ENCODE measurements at regions not wholly inside any gene's neighbourhood (a gene's known extent, or its start where the extent isn't known, plus 50 kb on each side); places are given as distances from the start of the nearest gene placed in this dataset.

- TF ChIP-seq CTCF (optimal IDR thresholded peaks at IDR 0.05 in 1 of 3, IDR thresholded peaks at IDR 0.05 in 1 of 3, conservative IDR thresholded peaks at IDR 0.05 in 1 of 3; ENCODE audit: extremely low read depth in 1 of 3, insufficient read depth in 2 of 3, low read length in 3 of 3) (no peak), EZH2 (IDR thresholded peaks at IDR 0.05; ENCODE audit: low read length) (no peak)
- no peak overlapping the region for H2AFZ ChIP-seq (ENCODE audit: control insufficient read depth, low read length)
- H4K20me1 ChIP-seq (ENCODE audit: control insufficient read depth, extremely low read depth, insufficient read depth, low read length), result no peaks in the 10 kb centered on the region
- no peak for FAIRE-seq
- H3K9me3 ChIP-seq (ENCODE audit: control insufficient read depth, low read depth, low read length), result no peaks in the 10 kb centered on the region
- no peaks in the 10 kb centered on the region for H3K9me1 ChIP-seq (ENCODE audit: control insufficient read depth, extremely low read depth, insufficient read depth, low read length)
- H3K36me3 ChIP-seq (ENCODE audit: control insufficient read depth in 2 of 2, extremely low read depth in 1 of 2, insufficient read depth in 2 of 2, low read length in 2 of 2), result no peaks in the 10 kb centered on the region
- dilution Hi-C loops (cut with MboI; ENCODE audit: extremely low pct_ligation_motif_present, low sequenced_read_pairs), result no loop called here
- no peak overlapping the region for H3K4me3 ChIP-seq (ENCODE audit: control insufficient read depth in 2 of 3, extremely low read depth in 1 of 3, insufficient read depth in 2 of 3, low read depth in 1 of 3, low read length in 3 of 3)
- H3K4me1 ChIP-seq (ENCODE audit: control insufficient read depth, extremely low read depth, insufficient read depth, low read length), result no peaks in the 10 kb centered on the region
- no peak for DNase-seq (ENCODE audit: low read depth, low spot score)
- no peaks in the 10 kb centered on the region for H3K27me3 ChIP-seq (ENCODE audit: control insufficient read depth, extremely low read depth, insufficient read depth, low read length)
- H3K4me2 ChIP-seq (ENCODE audit: control insufficient read depth, extremely low read depth, insufficient read depth, low read depth, low read length), result no peak overlapping the region
- no peak overlapping the region for H3K27ac ChIP-seq (ENCODE audit: control insufficient read depth, insufficient read depth, low read length)
- H3K79me2 ChIP-seq (ENCODE audit: control insufficient read depth, insufficient read depth, low read length), result no peaks in the 10 kb centered on the region
- no peak overlapping the region for H3K9ac ChIP-seq (ENCODE audit: control insufficient read depth, extremely low read depth, insufficient read depth, low read length)
These were observed 190.8 kb upstream of the PARD3B start for GRCh38 chr2:204354442-204354856.

GRCh38 chr2:204355688-204356087 is 189.6 kb upstream of the PARD3B start:
- Histone ChIP-seq H3K27ac (ENCODE audit: control insufficient read depth, insufficient read depth, low read length) (no peak overlapping the region), H3K27me3 (ENCODE audit: control insufficient read depth, extremely low read depth, insufficient read depth, low read length) (no peaks in the 10 kb centered on the region), H2AFZ (ENCODE audit: control insufficient read depth, low read length) (no peak overlapping the region), H3K4me2 (ENCODE audit: control insufficient read depth, extremely low read depth, insufficient read depth, low read depth, low read length) (no peak overlapping the region), H3K36me3 (ENCODE audit: control insufficient read depth in 2 of 2, extremely low read depth in 1 of 2, insufficient read depth in 2 of 2, low read length in 2 of 2) (no peaks in the 10 kb centered on the region), H3K4me3 (ENCODE audit: control insufficient read depth in 2 of 3, extremely low read depth in 1 of 3, insufficient read depth in 2 of 3, low read depth in 1 of 3, low read length in 3 of 3) (no peak overlapping the region), H4K20me1 (ENCODE audit: control insufficient read depth, extremely low read depth, insufficient read depth, low read length) (no peaks in the 10 kb centered on the region), H3K79me2 (ENCODE audit: control insufficient read depth, insufficient read depth, low read length) (no peaks in the 10 kb centered on the region), H3K4me1 (ENCODE audit: control insufficient read depth, extremely low read depth, insufficient read depth, low read length) (no peaks in the 10 kb centered on the region), H3K9ac (ENCODE audit: control insufficient read depth, extremely low read depth, insufficient read depth, low read length) (no peak overlapping the region), H3K9me1 (ENCODE audit: control insufficient read depth, extremely low read depth, insufficient read depth, low read length) (no peaks in the 10 kb centered on the region), H3K9me3 (ENCODE audit: control insufficient read depth, low read depth, low read length) (no peaks in the 10 kb centered on the region)
- DNase-seq (ENCODE audit: low read depth, low spot score) (no peak), FAIRE-seq (no peak)
- TF ChIP-seq CTCF (optimal IDR thresholded peaks at IDR 0.05 in 1 of 3, IDR thresholded peaks at IDR 0.05 in 1 of 3, conservative IDR thresholded peaks at IDR 0.05 in 1 of 3; ENCODE audit: extremely low read depth in 1 of 3, insufficient read depth in 2 of 3, low read length in 3 of 3) (no peak), EZH2 (IDR thresholded peaks at IDR 0.05; ENCODE audit: low read length) (no peak)
- dilution Hi-C loops (cut with MboI; ENCODE audit: extremely low pct_ligation_motif_present, low sequenced_read_pairs), result no loop called here

Measured in keratinocyte (primary cell).